ENCODE measurements at regions not wholly inside any gene's neighbourhood (a gene's known extent, or its start where the extent isn't known, plus 50 kb on each side); places are given as distances from the start of the nearest gene placed in this dataset.
"Not testable (repeated sequence)": the region's sequence is repeated elsewhere in the genome, so short reads cannot be mapped to it uniquely, and the experiment has no call there.

- ATAC-seq (no peak), DNase-seq (no peak)
- intact Hi-C loops (cut with DNase I, micrococcal nuclease): no loop called here
Measured at GRCh38 chr10:125423569-125423968, 259.4 kb downstream of the TEX36 start.

- no peak for DNase-seq
- no peak for ATAC-seq
- intact Hi-C loops (cut with DNase I, micrococcal nuclease): no loop called here
Measured at GRCh38 chr10:125419831-125420230, 259.5 kb upstream of the CTBP2 start.

- intact Hi-C loops (cut with DNase I, micrococcal nuclease): no loop called here
- DNase-seq (no peak), ATAC-seq (no peak)
Measured at GRCh38 chr10:125419146-125419545, 258.8 kb upstream of the CTBP2 start.

- ATAC-seq: no peak
Measured at GRCh38 chr10:125417605-125418004, 257.2 kb upstream of the CTBP2 start.

GRCh38 chr10:125415964-125416363 lies 255.6 kb upstream of the CTBP2 start:
- intact Hi-C loops (cut with DNase I, micrococcal nuclease): no loop called here
- no peak for DNase-seq
- ATAC-seq: no peak

More at GRCh38 chr10:125417605-125418004, 257.2 kb upstream of the CTBP2 start:
- intact Hi-C loops (cut with DNase I, micrococcal nuclease): no loop called here
- DNase-seq: no peak

GRCh38 chr10:125415006-125415633 lies 254.8 kb upstream of the CTBP2 start:
- DNase-seq (peak in 1 of 2 donors; percentile 32), ATAC-seq (peak; percentile 87)
- intact Hi-C loops (cut with DNase I, micrococcal nuclease): no loop called here

GRCh38 chr10:125411724-125412123 lies 251.4 kb upstream of the CTBP2 start:
- ATAC-seq (no peak), DNase-seq (no peak)
- intact Hi-C loops (cut with DNase I, micrococcal nuclease): no loop called here

- no peak for DNase-seq
- intact Hi-C loops (cut with DNase I, micrococcal nuclease): no loop called here
- ATAC-seq: no peak
Measured at GRCh38 chr10:125409756-125410155, 249.4 kb upstream of the CTBP2 start.

GRCh38 chr10:125407557-125407956 lies 247.2 kb upstream of the CTBP2 start:
- intact Hi-C loops (cut with DNase I, micrococcal nuclease): no loop called here
- ATAC-seq: no peak
- no peak for DNase-seq

- intact Hi-C loops (cut with DNase I, micrococcal nuclease): no loop called here
- DNase-seq (peak in 1 of 2 donors; percentile 7), ATAC-seq (peak; percentile 78)
Measured at GRCh38 chr10:125407000-125407502, 246.7 kb upstream of the CTBP2 start.

GRCh38 chr10:125404902-125405301 lies 244.5 kb upstream of the CTBP2 start:
- intact Hi-C loops (cut with DNase I, micrococcal nuclease); DNase-seq; ATAC-seq: not testable (repeated sequence)

GRCh38 chr10:125401462-125401861 lies 241.1 kb upstream of the CTBP2 start:
- intact Hi-C loops (cut with DNase I, micrococcal nuclease): no loop called here

GRCh38 chr10:125399289-125399688 lies 238.9 kb upstream of the CTBP2 start:
- DNase-seq (no peak), ATAC-seq (no peak)
- intact Hi-C loops (cut with DNase I, micrococcal nuclease): no loop called here

More at GRCh38 chr10:125401462-125401861, 241.1 kb upstream of the CTBP2 start:
- no peak for ATAC-seq
- no peak for DNase-seq

- ATAC-seq (no peak), DNase-seq (no peak)
- intact Hi-C loops (cut with DNase I, micrococcal nuclease): no loop called here
Measured at GRCh38 chr10:125398270-125398669, 237.9 kb upstream of the CTBP2 start.

- intact Hi-C loops (cut with DNase I, micrococcal nuclease): no loop called here
- ATAC-seq (no peak), DNase-seq (no peak)
Measured at GRCh38 chr10:125397608-125398007, 237.2 kb upstream of the CTBP2 start.

GRCh38 chr10:125396676-125397075 lies 236.3 kb upstream of the CTBP2 start:
- ATAC-seq (no peak), DNase-seq (no peak)
- intact Hi-C loops (cut with DNase I, micrococcal nuclease): no loop called here

GRCh38 chr10:125392609-125393008 lies 232.2 kb upstream of the CTBP2 start:
- no peak for ATAC-seq
- DNase-seq: no peak
- intact Hi-C loops (cut with DNase I, micrococcal nuclease): no loop called here

GRCh38 chr10:125392154-125392553 lies 231.8 kb upstream of the CTBP2 start:
- ATAC-seq (no peak), DNase-seq (no peak)
- intact Hi-C loops (cut with DNase I, micrococcal nuclease): no loop called here

- intact Hi-C loops (cut with DNase I, micrococcal nuclease): no loop called here
- ATAC-seq: no peak
- no peak for DNase-seq
Measured at GRCh38 chr10:125389648-125390047, 229.3 kb upstream of the CTBP2 start.

GRCh38 chr10:125379592-125379991 lies 219.2 kb upstream of the CTBP2 start:
- ATAC-seq (no peak), DNase-seq (no peak)
- intact Hi-C loops (cut with DNase I, micrococcal nuclease): no loop called here

- no peak for DNase-seq
- no peak for ATAC-seq
- intact Hi-C loops (cut with DNase I, micrococcal nuclease): no loop called here
Measured at GRCh38 chr10:125377368-125377767, 217.0 kb upstream of the CTBP2 start.
